RWPE2 (cell line): ENCODE measurements at regions not wholly inside any gene's neighbourhood (a gene's known extent, or its start where the extent isn't known, plus 50 kb on each side); places are given as distances from the start of the nearest gene placed in this dataset.
A peak's percentile ranks its signal among the peaks of the same experiment; 100 is the strongest.

Source experiments
- ATAC-seq: fragments of 200-7000 bp; cut with Tn5 transposase; 3 replicates; pipeline ENCODE4 v1.9.1; 2021; ENCODE audit warnings: low read depth
- DNase-seq: peaks from one replicate; pipeline ENCODE4 v3.0.0-alpha.2; 2020; ENCODE audit warnings: low spot score
- H3K27ac ChIP-seq: fragments of 450-650 bp; 2 replicates; pipeline ENCODE4 v1.5.1; 2017; ENCODE audit warnings: mild to moderate bottlenecking; ENCODE audit not compliant: poor library complexity, severe bottlenecking
- H3K27me3 ChIP-seq: fragments of 250-450 bp; sonication (Bioruptor Pico); 2 replicates; pipeline ENCODE4 v1.5.1; 2021; ENCODE audit warnings: mild to moderate bottlenecking, moderate library complexity; ENCODE audit not compliant: insufficient read depth, poor library complexity, severe bottlenecking
- H3K36me3 ChIP-seq: fragments of 250-450 bp; sonication (Bioruptor Pico); 2 replicates; pipeline ENCODE4 v1.5.1; 2020; ENCODE audit warnings: low read depth, mild to moderate bottlenecking, moderate library complexity
- H3K4me1 ChIP-seq: fragments of 250-450 bp; sonication (Bioruptor Pico); 2 replicates; pipeline ENCODE4 v1.5.1; 2021; ENCODE audit warnings: mild to moderate bottlenecking, moderate library complexity; ENCODE audit not compliant: insufficient read depth, poor library complexity, severe bottlenecking
- H3K4me3 ChIP-seq: fragments of 250-450 bp; sonication (Bioruptor Pico); 2 replicates; pipeline ENCODE4 v1.5.1; 2021; ENCODE audit warnings: mild to moderate bottlenecking, moderate library complexity; ENCODE audit not compliant: severe bottlenecking
- H3K9me3 ChIP-seq: fragments of 250-450 bp; sonication (Bioruptor Pico); 2 replicates; pipeline ENCODE4 v1.5.1; 2021; ENCODE audit warnings: mild to moderate bottlenecking, moderate library complexity; ENCODE audit not compliant: severe bottlenecking
- TF ChIP-seq, protein P1 (sequence below): fragments of 450-650 bp; IDR thresholded peaks from one replicate; pipeline ENCODE4 v1.5.1; 2017; ENCODE audit warnings: mild to moderate bottlenecking, moderate library complexity; ENCODE audit not compliant: poor library complexity, severe bottlenecking

DNA sequence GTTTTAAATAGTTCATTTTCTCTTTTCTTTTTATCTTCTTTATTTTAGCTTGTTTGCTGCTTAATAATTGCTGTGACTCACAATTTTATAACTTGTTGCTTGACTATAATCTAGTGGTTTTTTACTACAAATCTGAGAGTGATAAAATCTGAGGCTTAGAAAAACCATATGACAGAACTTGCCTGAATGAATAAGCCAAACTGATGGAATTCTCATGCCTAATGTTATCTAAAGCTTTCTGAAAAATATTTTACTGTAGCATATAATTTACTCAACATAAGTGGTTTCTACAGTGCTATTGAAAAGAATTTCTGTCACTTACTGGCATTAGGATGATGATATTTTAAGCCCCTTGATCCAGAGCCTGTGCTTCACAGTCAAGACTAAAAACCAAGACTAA lies 175.1 kb downstream of the VGLL3 start:
- DNase-seq: no peak
- TF ChIP-seq, protein P1, sequence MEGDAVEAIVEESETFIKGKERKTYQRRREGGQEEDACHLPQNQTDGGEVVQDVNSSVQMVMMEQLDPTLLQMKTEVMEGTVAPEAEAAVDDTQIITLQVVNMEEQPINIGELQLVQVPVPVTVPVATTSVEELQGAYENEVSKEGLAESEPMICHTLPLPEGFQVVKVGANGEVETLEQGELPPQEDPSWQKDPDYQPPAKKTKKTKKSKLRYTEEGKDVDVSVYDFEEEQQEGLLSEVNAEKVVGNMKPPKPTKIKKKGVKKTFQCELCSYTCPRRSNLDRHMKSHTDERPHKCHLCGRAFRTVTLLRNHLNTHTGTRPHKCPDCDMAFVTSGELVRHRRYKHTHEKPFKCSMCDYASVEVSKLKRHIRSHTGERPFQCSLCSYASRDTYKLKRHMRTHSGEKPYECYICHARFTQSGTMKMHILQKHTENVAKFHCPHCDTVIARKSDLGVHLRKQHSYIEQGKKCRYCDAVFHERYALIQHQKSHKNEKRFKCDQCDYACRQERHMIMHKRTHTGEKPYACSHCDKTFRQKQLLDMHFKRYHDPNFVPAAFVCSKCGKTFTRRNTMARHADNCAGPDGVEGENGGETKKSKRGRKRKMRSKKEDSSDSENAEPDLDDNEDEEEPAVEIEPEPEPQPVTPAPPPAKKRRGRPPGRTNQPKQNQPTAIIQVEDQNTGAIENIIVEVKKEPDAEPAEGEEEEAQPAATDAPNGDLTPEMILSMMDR: no peak
- no peak overlapping the region for H3K27ac ChIP-seq

DNA sequence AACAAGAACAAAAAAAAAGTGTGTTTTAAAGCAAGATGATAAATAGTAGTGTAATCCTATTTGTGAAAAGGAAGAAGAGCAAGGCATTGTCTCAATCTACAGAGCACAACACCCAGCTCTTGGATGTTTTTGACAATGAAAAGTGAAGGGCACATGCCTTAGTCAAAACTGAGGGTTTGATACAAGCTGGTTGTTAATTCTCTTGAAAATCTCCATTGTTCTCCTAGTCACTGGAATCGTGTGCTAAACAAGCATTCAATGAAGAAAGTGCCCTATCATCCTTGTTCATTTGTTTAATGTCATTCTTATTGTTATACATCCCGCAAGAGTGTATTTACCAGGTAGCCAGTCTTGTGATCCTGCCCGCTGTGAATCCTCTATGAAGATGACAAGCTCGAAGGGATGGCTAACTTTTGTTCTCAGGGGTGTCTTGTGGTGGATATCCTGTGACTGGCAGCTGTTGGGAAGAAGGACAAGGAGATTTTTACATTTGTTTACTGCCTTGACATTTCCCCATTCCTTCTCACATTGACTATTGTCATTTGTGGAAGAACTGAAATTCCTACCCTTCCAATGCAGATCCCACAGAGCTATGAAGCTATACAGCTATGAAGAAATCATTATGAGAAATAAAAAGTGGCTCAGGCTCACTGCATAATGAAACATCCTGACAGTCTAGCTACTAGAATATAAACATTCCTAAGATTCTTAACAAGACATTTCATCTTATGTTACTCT lies 175.9 kb downstream of the VGLL3 start:
- Histone ChIP-seq H3K4me3 (no peak overlapping the region), H3K27ac (no peak overlapping the region)
- no peak for DNase-seq

More for the DNA sequence above, 175.1 kb downstream of the VGLL3 start:
- Histone ChIP-seq H3K36me3 (no peaks in the 10 kb centered on the region), H3K4me3 (no peak overlapping the region), H3K9me3 (no peaks in the 10 kb centered on the region), H3K4me1 (no peaks in the 10 kb centered on the region), H3K27me3 (no peaks in the 10 kb centered on the region)
- ATAC-seq: no peak

DNA sequence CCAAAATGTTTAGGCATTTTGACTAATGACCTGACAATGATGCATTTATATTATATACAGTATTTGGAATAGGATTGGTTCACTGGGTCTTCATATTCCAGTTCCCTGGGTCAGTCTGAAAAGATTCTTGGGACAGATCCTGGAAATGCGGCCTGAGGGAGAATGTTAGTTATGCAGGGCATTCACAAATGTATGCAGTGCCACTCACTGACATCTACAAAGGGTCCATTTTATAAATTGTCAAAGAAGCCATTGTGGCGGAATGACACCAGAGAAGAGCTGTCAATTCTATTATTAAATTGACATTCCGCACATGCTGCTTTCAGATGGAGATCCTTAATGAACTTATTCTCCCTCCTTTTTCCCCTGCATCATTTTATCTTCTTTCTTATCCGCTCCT lies 176.6 kb downstream of the VGLL3 start:
- no peaks in the 10 kb centered on the region for H3K36me3 ChIP-seq
- TF ChIP-seq, protein P1: no peak
- ATAC-seq: no peak
- no peak overlapping the region for H3K27ac ChIP-seq
- no peak for DNase-seq
- no peaks in the 10 kb centered on the region for H3K9me3 ChIP-seq
- H3K27me3 ChIP-seq: no peaks in the 10 kb centered on the region
- no peaks in the 10 kb centered on the region for H3K4me1 ChIP-seq
- H3K4me3 ChIP-seq: no peak overlapping the region

More for the DNA sequence above, 175.9 kb downstream of the VGLL3 start:
- H3K36me3 ChIP-seq: no peaks in the 10 kb centered on the region
- TF ChIP-seq, protein P1: no peak
- H3K4me1 ChIP-seq: no peaks in the 10 kb centered on the region
- H3K9me3 ChIP-seq: no peaks in the 10 kb centered on the region
- no peaks in the 10 kb centered on the region for H3K27me3 ChIP-seq
- ATAC-seq: peak; percentile 64

DNA sequence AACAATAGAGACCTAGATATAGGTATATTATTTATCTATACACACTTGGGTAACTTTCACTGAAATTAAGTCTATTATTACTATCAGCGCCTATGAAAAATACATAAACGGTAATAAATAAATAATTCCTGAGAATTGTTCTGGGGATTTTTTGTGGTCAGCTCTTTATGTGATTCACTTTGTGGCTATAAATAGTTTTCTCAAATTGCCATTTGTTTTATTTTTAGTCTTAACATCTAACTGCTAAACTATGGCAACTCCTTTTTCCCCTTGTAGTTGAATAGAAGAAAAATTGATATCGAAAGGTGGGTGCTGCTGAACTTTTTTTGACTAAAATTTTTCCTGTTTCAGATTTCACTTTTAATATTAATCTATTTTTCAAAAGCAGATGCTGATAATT lies 189.0 kb downstream of the VGLL3 start:
- ATAC-seq: no peak
- H3K36me3 ChIP-seq: no peaks in the 10 kb centered on the region
- no peaks in the 10 kb centered on the region for H3K4me1 ChIP-seq
- TF ChIP-seq, protein P1: no peak
- no peak overlapping the region for H3K4me3 ChIP-seq
- no peaks in the 10 kb centered on the region for H3K9me3 ChIP-seq
- no peak overlapping the region for H3K27ac ChIP-seq
- no peaks in the 10 kb centered on the region for H3K27me3 ChIP-seq
- no peak for DNase-seq

DNA sequence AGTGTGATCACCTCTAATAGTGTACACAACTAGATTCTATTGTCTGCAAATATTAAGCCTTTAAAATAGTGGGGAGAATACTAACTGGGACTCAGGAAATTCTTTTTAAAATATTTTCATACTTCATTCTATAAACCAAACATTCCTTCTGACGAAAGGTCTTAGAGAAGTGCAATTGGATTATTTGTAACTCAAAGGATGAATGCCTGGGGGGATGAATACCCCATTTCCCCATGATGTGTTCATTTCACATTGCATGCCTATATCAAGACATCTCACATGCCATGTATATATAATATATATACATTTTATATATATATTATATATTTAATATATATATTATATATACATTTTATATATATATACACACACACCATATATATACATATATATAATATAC lies 189.9 kb downstream of the VGLL3 start:
- no peak for DNase-seq
- no peaks in the 10 kb centered on the region for H3K4me1 ChIP-seq
- no peak overlapping the region for H3K27ac ChIP-seq
- TF ChIP-seq, protein P1: no peak
- no peak for ATAC-seq
- no peaks in the 10 kb centered on the region for H3K27me3 ChIP-seq
- no peaks in the 10 kb centered on the region for H3K9me3 ChIP-seq
- H3K36me3 ChIP-seq: no peaks in the 10 kb centered on the region
- no peak overlapping the region for H3K4me3 ChIP-seq
